SK-N-SH (cell line): ENCODE measurements at regions not wholly inside any gene's neighbourhood (a gene's known extent, or its start where the extent isn't known, plus 50 kb on each side); places are given as distances from the start of the nearest gene placed in this dataset.

ENCODE experiments used
- CTCF ChIA-PET: fragments of 300-600, 350-600 bp; formaldehyde crosslinking; extraction: SDS; loops from one replicate; lab custom pipeline; 2021; lab: Yijun Ruan, JAX
- POLR2A ChIA-PET: fragments of 350-600 bp; sonication (Branson Sonifier 250); formaldehyde crosslinking; extraction: SDS; loops from one replicate; lab custom pipeline; 2020; ENCODE audit warnings: antibody characterized with exemption, inconsistent platforms; lab: Yijun Ruan, JAX
- DNase-seq: peaks from one replicate; pipeline ENCODE4 v3.0.0; 2012
- H2AFZ ChIP-seq: fragments of 200-600 bp; sonication (generic); 2 replicates; pipeline ENCODE4 v1.8.1; 2016; ENCODE audit warnings: antibody characterized with exemption, mild to moderate bottlenecking, low read depth
- H3F3A ChIP-seq: fragments of 200-600 bp; sonication (generic); replicated peaks from 2 replicates; pipeline ENCODE3; 2016; ENCODE audit warnings: antibody characterized with exemption, mild to moderate bottlenecking; ENCODE audit not compliant: insufficient read depth
- H3K27ac ChIP-seq, 2 experiments: fragments of 200-500 bp in 1 of 2; fragments of 200-600 bp in 1 of 2; sonication (Bioruptor generic) in 1 of 2; sonication (generic), shearing (Covaris generic) in 1 of 2; 2 replicates each; pipeline versions ENCODE4 v1.5.1 to v1.6.1; 2014 to 2016; ENCODE audit warnings: low read depth in 2 of 2, inconsistent platforms in 1 of 2, low read length in 1 of 2, mild to moderate bottlenecking in 1 of 2, mixed read lengths in 1 of 2
- H3K27me3 ChIP-seq: fragments of 200-600 bp; sonication (generic), shearing (Covaris generic); 2 replicates; pipeline ENCODE4 v1.6.1; 2016; ENCODE audit warnings: mixed run types; ENCODE audit not compliant: insufficient read depth
- H3K36me3 ChIP-seq, 2 experiments: fragments of 200-500 bp in 1 of 2; fragments of 200-600 bp in 1 of 2; sonication (Bioruptor generic) in 1 of 2; sonication (generic) in 1 of 2; replicated peaks in 1 of 2; 2 replicates each; pipeline versions ENCODE3 to v1.5.1; 2014 to 2016; ENCODE audit warnings: low read length in 1 of 2, mild to moderate bottlenecking in 1 of 2; ENCODE audit not compliant: insufficient read depth in 2 of 2, control insufficient read depth in 1 of 2
- H3K4me1 ChIP-seq, 2 experiments: fragments of 200-500 bp in 1 of 2; fragments of 200-600 bp in 1 of 2; sonication (Bioruptor generic) in 1 of 2; sonication (generic), shearing (Covaris generic) in 1 of 2; 2 replicates each; pipeline versions ENCODE4 v1.5.1 to v1.6.1; 2014 to 2016; ENCODE audit warnings: low read depth in 1 of 2, low read length in 1 of 2, mixed run types in 1 of 2; ENCODE audit not compliant: insufficient read depth in 2 of 2, control insufficient read depth in 1 of 2
- H3K4me2 ChIP-seq: fragments of 200-600 bp; sonication (generic), shearing (Covaris generic); 2 replicates; pipeline ENCODE4 v1.6.1; 2017; ENCODE audit warnings: mixed run types
- H3K4me3 ChIP-seq, 2 experiments: fragments of 200-500 bp in 1 of 2; fragments of 200-600 bp in 1 of 2; sonication (Bioruptor generic) in 1 of 2; sonication (generic), shearing (Covaris generic) in 1 of 2; 2 replicates each; pipeline versions ENCODE4 v1.5.1 to v1.8.1; 2014 to 2016; ENCODE audit warnings: low read depth in 2 of 2, inconsistent platforms in 1 of 2, low read length in 1 of 2, mild to moderate bottlenecking in 1 of 2, mixed read lengths in 1 of 2, moderate library complexity in 1 of 2
- H3K79me2 ChIP-seq: fragments of 200-600 bp; sonication (generic); 2 replicates; pipeline ENCODE4 v1.8.1; 2017; ENCODE audit warnings: mild to moderate bottlenecking; ENCODE audit not compliant: insufficient read depth
- H3K9ac ChIP-seq: fragments of 200-600 bp; sonication (generic); 2 replicates; pipeline ENCODE4 v1.6.1; 2017; ENCODE audit warnings: mixed run types
- H3K9me2 ChIP-seq: fragments of 200-600 bp; sonication (generic); 2 replicates; pipeline ENCODE4 v1.6.1; 2017; ENCODE audit warnings: mixed run types
- H3K9me3 ChIP-seq: fragments of 200-600 bp; sonication (generic); 2 replicates; pipeline ENCODE4 v1.6.1; 2017; ENCODE audit warnings: mixed run types, mild to moderate bottlenecking, moderate library complexity
- H4K20me1 ChIP-seq: fragments of 200-600 bp; sonication (generic); 2 replicates; pipeline ENCODE4 v1.6.1; 2017; ENCODE audit warnings: mild to moderate bottlenecking, mixed run types; ENCODE audit not compliant: insufficient read depth
- EP300 ChIP-seq, 2 experiments: IDR thresholded peaks; 2 replicates each; pipeline versions ENCODE4 v1.4.0 to v1.6.1; 2012; ENCODE audit warnings: borderline replicate concordance in 1 of 2, low read depth in 1 of 2, low read length in 1 of 2
- EZH2phosphoT487 ChIP-seq: fragments of 200-600 bp; sonication (generic); IDR thresholded peaks from 2 replicates; pipeline ENCODE4 v1.6.1; 2017; ENCODE audit warnings: low read depth, mixed run types, mild to moderate bottlenecking, antibody characterized with exemption, moderate library complexity, borderline replicate concordance
- FOSL2 ChIP-seq: IDR thresholded peaks from 2 replicates; pipeline ENCODE4 v1.4.0; 2012; ENCODE audit warnings: low read depth, mild to moderate bottlenecking, moderate library complexity, borderline replicate concordance
- GATA2 ChIP-seq: sonication (generic); formaldehyde crosslinking; IDR thresholded peaks from 2 replicates; pipeline ENCODE4 v1.5.0; 2020; ENCODE audit warnings: mild to moderate bottlenecking, missing genetic modification reagents
- IRF3 ChIP-seq: fragments of 150-350 bp; IDR thresholded peaks from 2 replicates; pipeline ENCODE4 v1.6.1; 2016; ENCODE audit warnings: mild to moderate bottlenecking, low read depth, low read length
- JUND ChIP-seq: IDR thresholded peaks from 2 replicates; pipeline ENCODE4 v1.4.0; 2012
- MEF2A ChIP-seq: IDR thresholded peaks from 2 replicates; pipeline ENCODE4 v1.4.0; 2012; ENCODE audit warnings: low read depth, borderline replicate concordance
- MXI1 ChIP-seq: IDR thresholded peaks from 2 replicates; pipeline ENCODE4 v1.6.1; 2012; ENCODE audit warnings: mild to moderate bottlenecking, low read depth, low read length, improper control_type of control experiment
- NFIC ChIP-seq: IDR thresholded peaks from 2 replicates; pipeline ENCODE4 v1.4.0; 2012; ENCODE audit warnings: borderline replicate concordance
- NRF1 ChIP-seq: IDR thresholded peaks from 2 replicates; pipeline ENCODE4 v1.6.1; 2012; ENCODE audit warnings: low read depth, mild to moderate bottlenecking, low read length
- RCOR1 ChIP-seq: fragments of 150-350 bp; IDR thresholded peaks from 2 replicates; pipeline ENCODE4 v1.6.1; 2017; ENCODE audit warnings: antibody characterized with exemption, low read length
- REST ChIP-seq: IDR thresholded peaks from 2 replicates; pipeline ENCODE4 v1.6.1; 2012; ENCODE audit warnings: mild to moderate bottlenecking, low read depth, low read length, moderate library complexity
- RFX5 ChIP-seq: IDR thresholded peaks from 2 replicates; pipeline ENCODE4 v1.6.1; 2012; ENCODE audit warnings: mild to moderate bottlenecking, improper control_type of control experiment, low read length
- SIN3A ChIP-seq: IDR thresholded peaks from 2 replicates; pipeline ENCODE4 v1.6.1; 2012; ENCODE audit warnings: low read depth, mild to moderate bottlenecking, low read length, moderate library complexity, borderline replicate concordance
- TAF1 ChIP-seq: IDR thresholded peaks from 2 replicates; pipeline ENCODE4 v1.6.1; 2012; ENCODE audit warnings: low read depth, mild to moderate bottlenecking, low read length, moderate library complexity, borderline replicate concordance
- USF2 ChIP-seq: fragments of 150-350 bp; IDR thresholded peaks from 2 replicates; pipeline ENCODE4 v1.6.1; 2017; ENCODE audit warnings: antibody characterized with exemption, low read length, low read depth, borderline replicate concordance
- ZBTB33 ChIP-seq: IDR thresholded peaks from 2 replicates; pipeline ENCODE4 v1.4.0; 2012; ENCODE audit warnings: low read depth, borderline replicate concordance
- WGBS: methylation state at CpG from one replicate; pipeline ENCODE4 v1.1.6; 2017; ENCODE audit warnings: low lambda C conversion rate; 5-methylcytosine and 5-hydroxymethylcytosine counted together

- H3K9me2 ChIP-seq: no peaks in the 10 kb centered on the region
- DNase-seq: no peak
- TF ChIP-seq NRF1 (no peak), MXI1 (no peak), RCOR1 (no peak), JUND (no peak), USF2 (no peak), MEF2A (no peak), IRF3 (no peak), EP300 (IDR thresholded peaks at IDR 0.05; ENCODE audit: borderline replicate concordance in 1 of 2, low read depth in 1 of 2, low read length in 1 of 2) (no peak), GATA2 (CRISPR knock-in tag) (no peak), RFX5 (no peak), REST (no peak), TAF1 (no peak), SIN3A (no peak), EZH2phosphoT487 (no peak), FOSL2 (no peak), ZBTB33 (no peak), NFIC (no peak)
- H4K20me1 ChIP-seq: no peaks in the 10 kb centered on the region
- H3K27ac ChIP-seq: no peak overlapping the region
- H3K9me3 ChIP-seq: no peaks in the 10 kb centered on the region; the same call in 1 of the 2 replicates
- ChIA-PET CTCF (interaction anchor here (0.7 to 1.1 kb wide), 2 partner anchors 14 to 51 kb away, joined by 3 read pairs; no protein-coding TSS in a partner anchor), POLR2A (no interaction called here)
- H3K9ac ChIP-seq: no peak overlapping the region
- no peaks in the 10 kb centered on the region for H3K79me2 ChIP-seq
- H2AFZ ChIP-seq: no peak overlapping the region
- no peak overlapping the region for H3K4me2 ChIP-seq
- H3F3A ChIP-seq: no peaks in the 10 kb centered on the region
- H3K4me1 ChIP-seq: no peaks in the 10 kb centered on the region
- no peaks in the 10 kb centered on the region for H3K27me3 ChIP-seq
- no peak overlapping the region for H3K4me3 ChIP-seq
- no peaks in the 10 kb centered on the region for H3K36me3 ChIP-seq
- WGBS: 70% methylated on average over 3 of the region's 3 CpGs
Measured at GRCh38 chr1:74822851-74823401, 90.0 kb downstream of the TYW3 start.
